ENCODE measurements at regions not wholly inside any gene's neighbourhood (a gene's known extent, or its start where the extent isn't known, plus 50 kb on each side); places are given as distances from the start of the nearest gene placed in this dataset.
"Not testable (repeated sequence)": the region's sequence is repeated elsewhere in the genome, so short reads cannot be mapped to it uniquely, and the experiment has no call there.

DNA sequence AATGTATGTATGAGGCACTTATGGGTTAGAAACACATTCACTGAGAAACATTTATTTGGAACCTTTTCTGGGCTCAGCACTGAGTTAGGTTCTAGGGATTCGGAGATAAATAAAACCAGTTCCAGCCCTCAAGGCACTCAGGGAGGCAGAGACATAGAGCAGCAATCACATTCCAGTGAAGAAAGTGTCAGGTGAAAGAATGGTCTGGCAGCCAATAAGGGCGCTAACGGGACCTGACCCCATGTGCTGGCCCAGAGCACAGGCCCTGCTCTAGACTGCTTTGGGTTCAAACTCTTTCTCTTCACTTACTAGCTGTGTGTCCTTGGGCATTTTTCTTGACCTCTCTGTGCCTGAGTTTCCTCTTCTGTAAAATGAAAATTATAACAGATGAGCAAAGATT lies 146.0 kb upstream of the SYT13 start:
- DNase-seq = no peak

DNA sequence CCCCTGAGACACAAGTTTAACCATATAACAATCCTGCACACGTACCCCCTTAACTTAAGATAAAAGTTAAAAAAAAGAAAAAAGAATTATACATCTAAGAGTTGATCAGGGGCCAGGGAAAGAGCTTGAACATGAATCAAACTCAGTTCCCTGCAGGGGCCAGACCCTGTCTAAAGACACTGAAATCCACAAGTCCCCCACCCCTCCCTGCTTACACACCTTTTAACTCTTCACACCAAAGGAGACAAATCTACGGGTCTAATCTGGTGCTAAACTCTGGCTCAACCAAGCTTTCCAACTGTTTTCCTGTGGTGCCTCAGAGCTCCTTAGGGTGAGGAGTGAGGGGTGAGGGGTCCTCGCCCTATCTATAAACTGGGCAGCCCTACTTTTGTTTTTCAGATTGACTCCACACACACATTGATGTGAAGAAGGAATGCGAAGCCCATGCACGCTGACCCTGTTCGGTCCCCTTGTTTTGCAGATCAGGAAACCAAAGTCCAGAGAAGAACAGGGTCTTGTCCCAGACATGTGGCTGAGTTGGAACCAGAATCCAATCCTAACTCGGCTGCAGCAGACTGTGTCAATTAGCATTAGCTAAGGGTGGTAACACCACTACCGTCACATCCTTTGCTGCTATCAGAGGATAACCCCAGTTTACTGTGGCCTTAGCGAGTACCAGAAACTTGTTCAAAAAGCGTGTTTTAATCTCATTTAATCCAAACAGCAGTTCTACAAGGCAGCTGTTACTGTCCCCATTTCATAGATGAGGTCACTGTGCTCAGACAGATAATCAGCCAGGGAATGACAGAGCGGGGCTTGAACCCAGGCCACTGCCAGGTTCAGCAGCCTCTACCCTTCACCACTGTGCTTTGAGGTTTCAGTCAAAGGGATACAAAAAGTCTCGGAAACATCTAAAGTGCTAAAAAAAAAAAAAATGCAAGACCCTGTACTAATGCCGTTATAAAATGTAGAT lies 145.2 kb upstream of the SYT13 start:
- no peak for DNase-seq

DNA sequence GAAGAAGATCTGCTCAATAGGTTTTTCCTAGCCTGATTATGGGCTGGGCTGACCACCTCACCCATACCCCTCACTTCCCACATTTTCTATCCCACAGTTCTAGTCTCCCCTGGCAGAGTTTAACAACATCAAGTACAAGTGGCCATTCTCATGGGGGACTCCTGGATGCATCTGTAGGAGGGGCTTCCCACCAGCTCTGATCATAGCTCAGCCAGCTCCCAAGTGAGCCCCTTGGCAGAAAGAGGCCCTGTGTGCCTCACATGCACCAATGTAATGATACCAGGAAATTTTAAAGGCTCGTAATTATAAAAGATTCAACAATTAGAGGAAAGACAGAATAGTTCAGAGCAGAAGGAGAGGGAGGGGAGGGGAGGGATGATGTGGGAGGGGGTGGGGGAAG lies 144.2 kb upstream of the SYT13 start:
- no peak for DNase-seq

DNA sequence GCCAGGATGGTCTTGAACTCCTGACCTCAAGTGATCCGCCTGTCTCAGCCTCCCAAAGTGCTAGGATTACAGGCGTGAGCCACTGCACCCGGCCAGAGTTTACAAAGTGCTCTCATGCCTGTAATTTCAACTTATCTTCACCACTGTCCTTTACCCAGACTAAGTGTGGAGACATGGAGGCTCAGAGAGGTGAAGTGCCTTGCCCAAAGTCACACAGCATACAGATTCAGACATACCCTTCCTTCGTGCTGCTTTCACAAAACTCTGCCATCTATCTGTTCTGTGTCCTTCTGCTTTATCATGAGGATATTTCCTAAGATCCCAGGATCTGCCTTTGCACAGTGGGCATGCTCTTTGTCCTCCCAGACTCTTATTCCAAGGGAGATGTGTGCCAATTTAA lies 143.6 kb upstream of the SYT13 start:
- DNase-seq = no peak

DNA sequence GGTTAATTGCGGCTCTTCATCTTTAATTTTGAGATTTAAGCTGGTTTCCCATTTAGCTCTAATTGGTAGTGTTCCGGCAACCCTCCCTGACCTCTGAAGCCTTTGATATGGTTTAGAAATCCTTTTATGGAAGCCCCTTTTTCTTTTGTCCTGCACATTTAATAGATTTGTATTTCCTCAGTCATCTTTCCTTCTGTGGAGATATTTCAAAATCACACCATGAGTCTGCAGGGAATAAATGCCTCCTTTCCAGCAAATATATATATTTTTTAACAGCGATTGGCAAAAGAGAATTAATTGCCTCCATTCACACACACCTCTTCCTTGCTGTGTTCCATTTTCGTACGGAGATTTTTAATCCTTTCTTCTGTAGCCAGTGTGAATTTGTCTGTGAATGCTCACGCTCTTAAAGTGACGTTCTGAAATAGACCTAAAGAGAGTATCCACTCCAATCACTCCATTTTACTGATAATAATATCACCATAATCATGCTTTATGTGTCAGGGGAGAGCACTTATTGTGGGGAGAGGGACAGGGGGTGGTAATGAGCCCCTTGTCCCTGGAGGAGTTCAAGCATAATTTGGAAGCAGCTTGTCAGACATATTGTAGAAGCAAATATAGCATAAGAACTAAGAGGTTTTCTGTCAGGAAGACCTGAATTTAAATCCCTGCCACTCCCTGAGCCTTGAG lies 142.5 kb upstream of the SYT13 start:
- no peak for DNase-seq

DNA sequence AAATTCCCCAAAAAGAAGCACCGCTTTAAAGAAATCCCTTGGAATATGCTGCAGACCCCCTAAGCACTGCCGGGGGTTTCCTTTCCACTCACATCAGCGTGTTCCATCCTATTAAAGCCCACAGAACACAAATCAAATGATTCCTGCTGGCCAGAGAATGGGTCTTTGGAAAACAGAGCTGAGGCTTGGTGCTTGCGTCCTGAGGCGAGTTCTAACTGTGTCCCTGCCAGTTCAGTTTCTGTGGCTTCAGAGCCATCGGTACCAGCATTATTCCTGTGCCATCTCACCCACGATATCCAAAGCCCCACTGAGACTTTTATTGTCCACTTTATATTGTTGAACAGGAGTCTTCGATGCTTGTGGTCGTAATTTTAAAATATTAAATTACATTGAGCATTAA lies 142.0 kb upstream of the SYT13 start:
- no peak for DNase-seq

DNA sequence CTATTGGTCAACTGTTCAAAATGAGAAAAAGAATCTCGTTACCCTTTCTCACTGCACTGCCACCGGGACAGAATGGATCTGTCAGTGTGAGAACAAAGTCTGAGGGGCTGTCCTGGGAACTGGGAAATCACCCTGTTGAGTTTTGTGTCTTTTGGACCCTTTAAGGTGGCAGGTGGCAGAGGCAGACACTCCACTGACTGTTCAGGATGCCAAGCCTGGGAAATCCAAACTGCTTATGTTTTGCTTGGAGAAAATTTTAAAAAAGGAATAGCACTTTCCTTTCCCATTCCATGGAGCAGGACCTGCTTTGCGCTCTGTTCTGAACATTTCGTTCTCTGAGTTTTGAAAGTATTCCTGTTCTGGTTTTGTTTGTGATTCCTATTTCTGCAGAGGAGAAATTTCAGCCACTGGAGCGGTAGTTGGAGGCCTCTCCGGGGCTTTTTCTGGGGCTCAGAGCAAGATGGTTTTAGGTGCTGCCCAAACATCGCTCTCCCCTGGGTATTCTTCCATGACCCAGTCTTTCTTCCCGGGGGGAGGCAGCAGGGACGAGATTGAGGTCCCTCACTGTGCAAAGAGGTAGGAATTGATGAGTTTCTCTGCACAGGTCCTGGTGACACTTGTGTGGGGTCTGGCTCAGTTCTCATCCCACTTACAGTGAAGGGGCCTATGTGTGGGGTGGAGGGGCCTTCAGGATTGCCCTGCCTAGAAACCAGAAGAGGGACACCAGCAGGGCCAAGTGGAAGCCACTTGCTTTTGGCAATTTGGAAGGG lies 138.5 kb upstream of the SYT13 start:
- no peak for DNase-seq

DNA sequence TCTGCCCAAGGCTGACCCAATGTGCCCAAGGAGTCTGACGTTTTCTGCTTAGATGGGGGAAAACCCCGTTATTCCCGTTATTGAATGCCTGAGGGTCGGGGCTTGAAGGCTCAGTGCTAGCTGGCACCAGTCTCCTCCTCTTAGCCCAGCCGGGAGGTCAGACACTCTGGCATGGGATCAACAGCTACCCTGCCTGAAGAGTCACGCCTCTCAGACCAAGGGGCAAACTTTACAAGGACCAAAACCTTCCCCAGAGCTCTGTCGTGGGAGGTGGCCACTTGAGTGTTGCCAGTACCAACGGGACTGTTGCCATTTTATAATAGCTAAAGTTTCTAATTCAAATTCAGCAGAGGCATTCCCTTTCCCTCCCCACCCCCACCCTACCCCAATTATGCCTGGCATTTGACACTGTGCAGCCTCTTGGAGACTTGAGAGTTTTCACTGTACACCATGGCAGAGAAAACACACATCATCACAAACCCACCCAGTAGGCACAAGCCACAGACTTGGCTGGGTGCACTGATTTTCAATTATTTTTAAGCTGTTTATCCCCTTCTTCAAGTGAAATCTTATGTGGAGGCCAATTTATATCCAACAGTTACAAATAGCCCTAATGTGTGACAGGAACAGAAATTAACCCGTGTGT lies 137.5 kb upstream of the SYT13 start:
- no peak for DNase-seq

DNA sequence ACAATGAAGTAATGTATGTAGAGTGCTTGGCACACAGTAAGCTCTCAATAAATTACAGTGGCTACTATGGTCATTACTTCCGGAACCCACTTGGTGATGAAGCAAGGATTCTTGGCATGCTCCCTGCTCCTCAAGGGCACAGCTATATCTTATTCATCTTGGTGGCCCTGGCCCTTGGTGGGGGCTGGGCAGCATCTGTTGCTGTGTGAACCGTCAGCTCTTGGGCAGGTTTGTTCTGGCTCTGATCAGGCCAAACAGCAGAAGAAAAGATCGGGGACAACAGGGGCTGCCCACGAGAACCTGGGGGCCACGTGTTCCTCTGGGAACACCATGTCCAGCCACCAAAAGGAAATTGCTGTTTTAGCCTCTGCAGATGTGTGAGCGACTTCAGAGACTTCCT lies 136.9 kb upstream of the SYT13 start:
- DNase-seq = no peak

DNA sequence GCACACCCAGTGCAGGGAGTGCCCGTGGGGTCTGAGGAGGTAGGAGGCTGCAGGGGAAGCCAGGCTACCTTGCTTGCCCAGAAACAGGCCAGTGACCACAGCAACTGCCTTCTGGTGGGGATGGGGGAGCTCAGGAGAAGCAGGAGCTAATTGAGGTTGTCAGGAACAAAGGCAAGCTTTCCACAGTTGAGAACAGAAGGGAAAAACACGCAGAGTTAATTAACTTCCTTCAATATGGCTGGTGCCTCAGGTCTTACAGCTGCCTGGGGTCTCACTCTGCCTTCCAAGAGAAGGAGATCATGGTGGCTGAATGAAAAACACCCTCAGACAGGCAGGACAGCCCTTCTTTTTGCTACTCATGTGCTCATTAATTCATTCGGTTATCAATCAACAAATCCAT lies 127.9 kb upstream of the SYT13 start:
- no peak for DNase-seq

DNA sequence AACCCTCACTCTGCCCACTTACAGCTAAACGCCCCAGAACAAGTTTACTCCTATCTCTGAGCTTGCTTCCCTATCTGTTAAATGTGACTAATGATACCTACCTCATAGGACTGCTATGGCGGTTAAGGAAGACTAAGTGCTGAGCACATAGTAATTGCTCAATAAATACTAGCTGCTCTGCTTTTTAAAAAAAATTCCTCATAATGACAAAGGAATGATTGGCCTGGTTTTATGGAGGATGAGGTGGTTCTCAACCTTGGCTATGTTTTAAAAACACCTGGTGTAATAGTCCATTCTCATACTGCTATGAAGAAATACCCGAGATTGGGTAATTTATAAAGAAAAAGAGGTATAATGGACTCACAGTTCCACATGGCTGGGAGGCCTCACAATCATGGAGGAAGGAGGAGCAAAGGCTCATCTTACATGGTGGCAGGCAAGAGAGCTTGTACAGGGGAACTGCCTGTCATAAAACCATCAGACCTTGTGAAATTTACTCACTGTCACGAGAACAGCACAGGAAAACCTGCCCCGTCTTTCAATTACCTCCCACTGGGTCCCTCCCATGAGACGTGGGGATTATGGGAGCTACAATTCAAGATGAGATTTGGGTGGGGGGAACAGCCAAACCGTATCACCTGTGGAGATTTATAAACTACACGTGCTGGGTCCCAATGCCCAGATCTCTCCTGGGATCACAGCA lies 127.2 kb upstream of the SYT13 start:
- no peak for DNase-seq

DNA sequence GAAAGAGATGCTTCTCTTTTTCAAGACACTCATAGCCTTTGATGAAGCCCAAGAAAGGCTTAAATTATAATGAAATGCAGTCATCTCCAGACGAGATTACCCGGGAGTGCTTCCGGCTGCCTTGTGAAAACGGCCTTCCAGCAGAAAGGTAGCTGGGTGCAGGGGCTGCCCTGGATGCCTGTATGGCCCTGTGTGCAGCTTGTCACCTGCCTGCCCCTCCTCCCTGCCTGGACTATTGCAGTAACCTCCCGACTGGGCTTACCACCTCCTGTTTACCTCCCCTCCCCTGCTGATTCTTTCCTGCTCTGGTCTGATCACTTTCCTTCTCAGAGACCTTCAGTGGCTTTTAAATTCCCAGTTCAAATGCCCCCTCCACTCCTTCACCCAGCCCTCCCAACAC lies 126.4 kb upstream of the SYT13 start:
- DNase-seq = no peak

DNA sequence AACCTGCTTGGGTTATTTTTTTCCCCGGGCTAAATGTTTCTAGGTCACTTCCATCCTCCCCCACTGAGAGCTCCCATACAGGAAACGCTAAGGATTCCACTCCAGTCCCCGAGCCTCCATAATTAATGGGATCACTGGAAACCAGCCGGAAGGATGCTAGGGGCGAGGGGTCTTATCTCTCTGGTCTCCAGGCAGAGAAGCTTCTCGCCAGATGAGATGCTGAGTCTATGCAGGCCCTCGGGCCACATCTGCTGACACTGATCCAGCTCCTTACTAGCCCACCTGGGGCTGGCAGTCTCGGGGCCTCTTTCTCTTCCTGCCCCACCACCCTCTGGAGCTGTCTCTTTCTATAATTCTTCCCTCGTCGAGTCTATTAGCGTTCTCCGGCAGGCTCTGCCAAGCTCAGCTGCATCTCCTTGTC lies 125.9 kb upstream of the SYT13 start:
- no peak for DNase-seq

DNA sequence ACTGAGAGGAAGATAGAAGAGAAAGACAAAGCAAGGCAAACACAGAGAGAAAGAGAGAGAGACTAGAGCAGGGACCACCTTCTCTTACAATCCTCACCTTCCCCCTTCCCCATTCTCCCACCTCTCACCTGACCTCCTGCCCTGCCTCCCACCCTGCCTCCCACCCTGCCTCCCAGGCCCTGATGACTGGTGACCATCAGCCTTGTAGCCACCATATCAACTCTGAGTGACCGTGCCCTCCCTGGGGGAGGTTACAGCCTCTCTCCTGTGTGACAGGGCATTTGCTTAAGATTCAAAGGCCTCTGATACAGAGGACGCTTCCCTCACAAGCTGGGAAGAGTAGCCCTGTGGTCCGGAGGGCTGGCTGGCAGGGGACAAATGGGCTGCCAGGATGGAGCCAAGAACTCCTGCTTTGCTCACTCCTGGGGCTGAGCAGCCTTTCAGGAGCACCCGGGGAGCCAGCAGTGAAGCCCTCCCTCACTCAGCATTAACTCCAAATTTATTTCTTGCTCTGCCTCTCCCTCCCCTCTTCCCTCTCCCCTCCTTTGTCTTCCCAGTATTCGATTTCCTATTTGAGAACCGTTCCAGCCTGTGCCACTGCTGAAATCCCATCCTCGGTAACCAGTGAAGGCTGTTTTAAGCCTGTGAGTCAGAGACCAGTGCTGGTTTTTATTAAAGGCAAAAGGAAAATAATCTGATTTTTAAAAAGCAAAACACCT lies 125.2 kb upstream of the SYT13 start:
- DNase-seq = no peak

DNA sequence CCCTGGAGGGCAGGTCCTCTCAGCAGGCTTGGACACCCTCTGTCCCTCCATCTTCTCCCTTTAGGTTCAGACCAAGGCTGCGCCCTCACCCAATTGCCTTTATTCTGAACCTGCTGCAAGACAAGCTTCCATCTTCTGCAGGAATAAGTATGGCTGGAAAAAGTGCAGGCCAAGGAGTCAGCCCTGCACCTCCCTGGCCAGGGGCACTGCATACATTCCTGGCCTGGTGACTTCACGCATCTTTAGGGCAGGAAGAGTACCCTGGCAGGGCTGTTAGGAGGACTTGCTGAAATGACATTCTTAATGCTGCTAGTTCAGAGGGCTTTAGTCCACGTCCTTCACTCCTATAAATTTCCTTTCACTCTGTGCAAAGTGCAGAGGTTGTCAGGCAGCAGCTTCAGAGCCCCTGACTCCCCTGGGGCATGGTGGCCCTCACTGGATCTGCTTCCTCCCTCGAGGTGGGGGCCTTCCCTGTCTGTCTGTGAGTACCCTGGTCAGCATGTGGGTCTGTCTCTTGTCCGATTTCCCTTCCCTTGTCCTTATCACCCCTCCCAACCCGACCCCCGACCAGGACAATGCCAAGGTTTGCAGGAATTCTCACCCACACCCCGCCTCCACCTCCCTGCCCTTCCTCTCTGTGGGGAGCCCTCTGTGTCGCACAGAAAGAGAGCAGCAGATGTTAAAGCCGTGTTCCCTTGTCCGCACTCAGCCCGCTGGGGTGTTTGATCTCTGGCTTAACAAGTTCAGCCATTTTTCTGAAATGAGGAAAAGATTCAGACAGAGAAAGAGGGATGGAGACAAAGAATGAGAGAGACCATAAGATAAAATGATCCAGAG lies 124.5 kb upstream of the SYT13 start:
- DNase-seq = no peak

DNA sequence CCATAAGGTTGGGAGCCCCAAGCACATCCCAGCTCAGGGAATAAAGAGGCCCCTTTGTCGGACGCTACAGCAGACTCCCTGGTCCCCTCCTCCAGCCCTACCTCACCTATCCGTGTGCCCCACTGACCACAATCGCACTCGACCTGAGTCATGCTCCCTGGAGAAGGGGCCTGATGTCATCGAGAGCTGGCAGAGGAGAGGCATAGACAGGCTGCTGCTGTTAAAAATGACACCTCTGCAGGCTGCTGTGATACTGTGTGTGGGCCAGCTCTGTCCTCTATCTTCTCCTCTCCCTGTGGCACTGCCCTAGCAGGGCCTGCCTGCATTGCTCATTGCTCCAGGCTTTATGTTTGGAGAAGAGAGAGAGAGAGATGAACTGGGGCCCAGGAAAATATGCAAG lies 123.4 kb upstream of the SYT13 start:
- DNase-seq = no peak

DNA sequence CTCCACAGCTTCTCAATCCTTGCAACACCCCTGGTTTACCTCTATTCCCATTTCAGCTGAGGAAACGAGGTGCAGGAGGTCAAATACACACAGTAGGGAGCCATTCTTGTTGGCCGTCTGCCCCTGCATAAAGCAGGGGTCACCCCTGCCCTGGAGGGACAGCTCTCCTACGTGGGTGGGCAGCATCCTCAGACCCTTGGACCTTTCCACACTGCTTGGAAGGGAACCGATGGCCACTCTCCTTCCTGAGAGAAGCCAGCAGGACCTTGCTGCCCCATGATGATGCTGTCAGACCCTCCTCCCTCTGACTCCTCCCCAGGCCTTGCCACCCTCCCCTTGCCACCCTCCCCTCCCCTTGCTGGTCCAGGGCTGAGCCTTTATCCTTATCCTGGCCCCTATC lies 121.1 kb upstream of the SYT13 start:
- DNase-seq = no peak

DNA sequence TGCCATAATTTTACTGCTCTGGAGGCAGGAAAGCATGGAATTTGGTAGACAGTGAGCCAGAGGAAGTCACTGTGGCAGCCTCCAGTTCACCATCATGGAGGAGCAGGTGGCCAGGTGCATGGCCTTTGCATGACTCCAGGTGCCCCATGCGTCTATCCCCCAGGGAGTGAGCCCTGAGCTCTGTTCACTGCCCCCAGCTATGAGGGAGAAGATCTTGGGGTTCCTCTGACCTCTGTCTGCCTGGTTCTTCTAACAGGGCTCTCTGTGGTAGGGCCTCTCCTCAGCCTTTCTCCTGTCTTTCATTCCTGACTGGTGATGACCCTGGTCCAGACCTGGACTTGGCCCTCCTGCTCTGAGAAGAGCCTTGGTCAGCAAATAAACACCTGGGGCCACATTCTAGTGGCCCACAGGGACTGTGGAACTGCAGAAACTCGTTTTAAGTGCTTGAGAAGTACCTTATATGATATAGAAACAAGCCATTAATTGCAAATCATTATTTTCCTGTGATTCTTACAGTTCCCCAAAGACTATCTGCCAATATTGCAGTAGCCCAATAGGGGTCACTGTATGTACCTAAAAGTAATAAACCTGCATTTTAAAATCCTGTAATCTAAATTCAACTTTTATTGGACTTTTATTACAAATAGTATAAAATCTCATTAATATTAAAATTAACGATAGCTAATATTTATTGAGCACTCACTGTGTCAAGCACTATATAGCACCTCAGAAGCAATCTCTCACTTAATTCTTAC lies 120.0 kb upstream of the SYT13 start:
- no peak for DNase-seq

DNA sequence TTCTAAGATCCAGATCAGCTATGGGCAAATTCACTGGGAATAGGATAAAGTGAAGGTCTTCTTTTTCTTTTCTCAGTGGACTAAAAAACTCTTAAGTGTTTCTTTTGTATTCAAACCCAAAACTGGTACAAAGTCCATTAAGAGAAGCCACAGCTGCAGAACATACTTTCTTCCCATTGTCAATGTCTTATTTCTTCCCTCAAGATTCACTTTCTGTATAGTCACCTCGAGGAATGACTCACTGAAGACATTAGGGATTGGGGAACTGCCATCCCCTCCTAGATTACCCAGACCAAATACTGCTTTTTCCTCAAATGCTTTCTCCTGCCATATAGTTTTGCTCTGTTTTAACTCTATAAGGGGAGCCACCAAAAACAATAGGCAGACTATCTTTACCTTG lies 117.4 kb upstream of the SYT13 start:
- not testable (repeated sequence) for DNase-seq

DNA sequence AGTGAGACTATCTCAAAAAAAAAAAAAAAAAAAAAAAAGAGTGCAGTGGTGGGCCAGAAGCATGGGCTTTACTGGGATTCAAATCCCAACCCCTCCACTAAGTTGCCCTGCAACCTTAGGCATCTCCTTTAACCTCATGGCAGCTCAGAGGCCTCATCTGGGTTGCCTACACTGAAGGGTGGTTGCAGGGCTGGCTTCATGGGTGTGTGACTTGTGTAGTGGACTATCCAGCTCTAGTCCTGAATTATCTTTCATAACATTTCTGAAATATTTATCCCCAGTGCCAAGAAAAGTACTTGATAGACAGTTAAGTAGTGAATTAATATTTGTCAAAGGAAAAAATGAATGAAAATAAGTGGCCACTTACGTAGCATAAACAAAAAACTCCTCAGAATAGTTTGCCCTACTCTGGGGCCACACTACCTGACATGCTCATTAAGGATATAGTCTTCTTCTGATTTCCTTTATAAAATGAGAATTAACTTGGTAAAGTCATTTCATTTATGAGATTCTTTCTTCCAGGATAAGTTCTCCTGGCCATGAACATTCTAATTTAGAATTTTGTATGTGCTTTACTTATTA lies 116.0 kb upstream of the SYT13 start:
- DNase-seq = no peak

Measured in activated CD4-positive, alpha-beta T cell treated with anti-CD3 and anti-CD28 coated beads for 48 hours (primary cell).